Endothelial cell of umbilical vein (primary cell): ENCODE measurements at regions not wholly inside any gene's neighbourhood (a gene's known extent, or its start where the extent isn't known, plus 50 kb on each side); places are given as distances from the start of the nearest gene placed in this dataset.

ENCODE experiments used
- CTCF ChIP-seq, 2 donors: IDR thresholded peaks; 1 replicate in 1 of 2; 2 replicates in 1 of 2; pipeline ENCODE4 v1.5.1; 2011; ENCODE audit warnings: low read length in 2 of 2, mild to moderate bottlenecking in 2 of 2, moderate library complexity in 2 of 2, control low read depth in 1 of 2, inconsistent platforms in 1 of 2, low read depth in 1 of 2; ENCODE audit not compliant: insufficient read depth in 1 of 2; ENCODE audit errors: extremely low read depth in 1 of 2
- JUN ChIP-seq: IDR thresholded peaks from 2 replicates; pipeline ENCODE4 v1.6.1; 2011; ENCODE audit warnings: borderline replicate concordance, low read depth; ENCODE audit not compliant: insufficient read length, insufficient read depth
- MAX ChIP-seq: IDR thresholded peaks from 2 replicates; pipeline ENCODE4 v1.6.1; 2011; ENCODE audit not compliant: insufficient read depth, insufficient read length
- POLR2A ChIP-seq: IDR thresholded peaks from 2 replicates; pipeline ENCODE4 v1.6.1; 2012; ENCODE audit warnings: low read depth, mild to moderate bottlenecking, control low read depth, low read length

GRCh38 chr13:73223372-73223781 lies 164.6 kb downstream of the KLF5 start:
- TF ChIP-seq MAX (no peak), CTCF (IDR thresholded peaks at IDR 0.05; ENCODE audit: extremely low read depth in 1 of 2, insufficient read depth in 1 of 2, low read depth in 1 of 2, low read length in 2 of 2) (no peak), JUN (no peak), POLR2A (no peak)
